HG02885 (cell line): ENCODE measurements at regions not wholly inside any gene's neighbourhood (a gene's known extent, or its start where the extent isn't known, plus 50 kb on each side); places are given as distances from the start of the nearest gene placed in this dataset.
A peak's percentile ranks its signal among the peaks of the same experiment; 100 is the strongest.

Experiments
- ATAC-seq: cut with Tn5 transposase; IDR thresholded peaks from one replicate; pipeline ENCODE4 v1.9.1; 2021; ENCODE audit warnings: mild to moderate bottlenecking; ENCODE audit not compliant: unreplicated experiment, poor library complexity

DNA sequence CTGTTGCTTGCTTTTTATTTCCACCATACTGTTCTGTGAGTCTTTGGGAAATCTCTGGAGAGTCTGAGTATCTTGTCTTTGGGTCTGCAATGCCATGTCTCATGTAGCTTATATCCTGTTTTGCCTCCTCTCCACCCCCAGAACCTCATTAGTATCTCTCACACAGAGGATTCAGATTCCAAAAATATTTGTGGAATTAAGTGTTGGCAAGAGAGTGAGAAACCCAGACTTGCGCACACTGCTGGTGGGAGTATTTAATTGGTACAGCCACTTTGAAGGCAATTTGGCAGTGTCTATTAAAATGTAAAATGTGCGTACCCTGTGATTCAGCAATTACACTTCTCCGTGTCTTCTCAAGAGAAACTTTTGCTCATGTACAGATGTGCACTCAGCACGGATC, 68.6 kb downstream of the ZNF621 start:
- no peak for ATAC-seq

DNA sequence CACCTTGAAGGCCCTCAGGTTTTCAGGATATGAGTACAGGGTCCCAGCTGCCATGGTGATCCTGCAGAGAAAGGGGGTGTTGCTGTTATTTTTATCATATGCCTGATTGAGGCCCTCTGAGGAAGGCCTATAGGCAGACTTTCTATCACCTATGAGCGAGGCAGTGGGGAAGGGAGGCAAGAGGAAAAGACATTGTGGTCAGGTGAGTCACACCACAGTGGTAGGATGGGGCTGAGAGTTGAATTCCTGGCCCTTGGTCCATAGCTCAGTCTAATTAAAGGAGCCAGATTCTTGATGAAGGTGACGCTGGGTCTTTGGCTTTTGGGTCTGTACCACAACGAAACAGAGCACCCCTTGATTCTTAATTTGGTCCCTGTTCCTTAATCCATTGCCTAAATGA, 72.7 kb downstream of the ZNF621 start:
- ATAC-seq, result no peak

DNA sequence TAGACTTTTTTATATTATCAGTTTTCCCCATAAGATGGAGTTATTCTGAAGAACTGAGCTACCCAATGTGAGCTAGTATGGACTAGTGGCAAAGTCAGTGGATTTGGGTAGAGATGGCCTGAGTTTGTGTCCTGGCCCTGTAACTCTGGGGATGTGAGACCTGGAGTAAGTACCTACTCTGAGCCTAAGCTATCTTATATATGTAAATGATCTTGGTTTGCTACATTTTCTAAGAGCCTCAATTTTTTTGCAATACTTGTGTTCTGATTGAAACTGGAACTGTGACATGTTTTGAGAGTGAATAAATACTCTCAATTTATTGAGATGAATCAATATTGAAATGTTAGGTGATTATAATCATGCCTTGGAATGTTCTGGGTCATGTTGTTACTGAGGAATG, 73.6 kb downstream of the ZNF621 start:
- no peak for ATAC-seq

DNA sequence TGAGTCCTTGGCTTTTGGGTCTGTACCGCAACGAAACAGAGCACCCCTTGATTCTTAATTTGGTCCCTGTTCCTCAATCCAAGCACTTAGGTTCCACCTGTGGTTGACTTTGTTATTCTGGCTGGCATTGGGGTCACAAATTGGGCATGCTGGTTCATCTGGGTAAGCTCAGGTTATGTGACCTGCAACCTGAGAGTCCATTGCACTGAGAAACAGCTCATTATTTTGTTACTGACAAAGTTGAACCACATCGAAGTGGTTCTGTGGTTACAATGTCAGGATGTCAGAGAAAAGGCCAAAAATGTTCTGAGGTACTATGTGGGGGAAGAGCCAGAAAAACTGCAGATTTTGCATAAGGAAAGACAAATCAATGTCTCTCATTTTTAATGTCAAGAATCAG, 74.2 kb downstream of the ZNF621 start:
- ATAC-seq, result no peak

DNA sequence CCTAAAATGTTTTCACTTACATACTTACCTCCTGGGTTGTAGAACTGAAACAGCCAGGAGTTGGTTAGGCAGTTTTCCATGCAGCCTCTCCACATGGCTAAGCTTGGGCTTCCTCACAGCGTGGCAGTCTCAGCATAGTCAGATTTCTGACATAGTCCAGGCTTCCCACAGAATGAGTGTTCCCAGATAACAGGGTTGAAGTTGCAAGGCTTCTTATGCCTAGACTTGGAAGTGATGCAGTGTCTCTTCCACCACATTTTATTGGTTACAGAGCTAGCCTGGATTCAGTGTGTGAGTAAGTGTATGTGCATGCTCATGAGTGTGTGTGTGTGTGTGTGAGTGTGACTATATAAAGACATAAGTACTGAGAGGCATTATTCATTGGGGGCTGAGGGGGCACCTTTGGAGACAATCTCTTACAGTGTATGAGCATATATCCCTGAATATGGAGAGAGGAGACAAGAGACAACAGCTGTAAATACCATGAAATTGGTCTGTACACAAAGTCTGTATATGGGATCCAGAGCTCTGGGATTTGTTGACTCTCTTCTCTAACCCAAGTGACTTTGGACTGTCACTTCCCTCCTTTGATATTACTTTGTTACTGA, 78.1 kb downstream of the ZNF621 start:
- ATAC-seq, result no peak

DNA sequence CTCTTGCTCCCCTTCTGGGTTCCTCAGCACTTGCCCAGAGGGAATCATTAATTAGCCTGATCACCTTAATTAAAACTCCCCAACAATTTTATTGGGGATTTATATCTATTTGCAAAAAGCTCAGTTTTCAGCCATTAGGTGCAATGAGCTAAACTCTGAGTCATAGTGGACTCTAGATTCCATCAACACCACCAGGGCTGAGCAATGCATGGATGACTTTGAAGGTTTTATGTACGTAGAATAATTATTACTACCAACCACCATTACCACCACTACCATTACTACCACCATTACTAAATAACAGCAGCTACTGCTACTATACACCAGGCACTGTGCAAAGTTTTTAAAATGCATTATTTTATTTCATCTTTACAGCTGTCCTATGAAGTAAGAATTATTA, 81.2 kb downstream of the ZNF621 start:
- no peak for ATAC-seq

DNA sequence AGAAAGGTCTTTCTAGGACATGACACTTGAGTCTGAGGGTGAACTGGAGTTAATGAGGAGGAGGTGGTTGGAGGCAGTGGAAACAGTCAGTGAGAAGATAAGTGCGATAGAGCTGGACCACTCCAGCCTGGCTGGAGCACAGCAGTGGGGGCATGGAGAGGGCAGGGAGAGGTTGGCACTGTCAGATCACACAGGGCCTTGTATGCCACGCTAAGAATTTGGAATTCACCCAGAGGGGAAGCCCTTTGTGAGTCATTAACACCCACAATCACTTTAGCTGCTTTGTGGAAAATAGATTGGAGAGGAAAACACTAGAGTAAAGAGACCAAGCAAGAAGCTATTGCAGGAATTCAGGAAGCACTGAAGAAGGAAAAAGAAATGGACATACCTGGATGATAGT, 83.3 kb downstream of the ZNF621 start:
- no peak for ATAC-seq

DNA sequence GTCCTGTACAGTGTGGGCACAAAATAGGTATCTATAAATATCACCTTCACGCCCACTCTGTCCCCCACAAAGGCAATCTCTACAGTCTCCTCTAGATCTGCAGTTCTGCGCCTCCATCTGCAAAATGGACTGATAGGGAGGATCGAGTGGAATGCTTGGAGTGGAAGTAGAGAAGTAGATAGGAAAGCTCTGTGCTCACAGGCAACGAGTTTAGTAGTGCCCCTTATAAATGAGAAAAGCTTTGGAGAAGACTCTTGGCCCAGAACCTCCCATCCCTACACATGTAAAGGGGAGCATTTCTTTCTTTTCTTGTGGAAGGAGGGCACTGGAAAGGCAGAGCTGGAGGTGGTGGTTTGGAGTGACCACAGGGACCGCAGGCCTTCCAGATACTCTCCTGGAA, 88.5 kb downstream of the ZNF621 start:
- ATAC-seq, result no peak

DNA sequence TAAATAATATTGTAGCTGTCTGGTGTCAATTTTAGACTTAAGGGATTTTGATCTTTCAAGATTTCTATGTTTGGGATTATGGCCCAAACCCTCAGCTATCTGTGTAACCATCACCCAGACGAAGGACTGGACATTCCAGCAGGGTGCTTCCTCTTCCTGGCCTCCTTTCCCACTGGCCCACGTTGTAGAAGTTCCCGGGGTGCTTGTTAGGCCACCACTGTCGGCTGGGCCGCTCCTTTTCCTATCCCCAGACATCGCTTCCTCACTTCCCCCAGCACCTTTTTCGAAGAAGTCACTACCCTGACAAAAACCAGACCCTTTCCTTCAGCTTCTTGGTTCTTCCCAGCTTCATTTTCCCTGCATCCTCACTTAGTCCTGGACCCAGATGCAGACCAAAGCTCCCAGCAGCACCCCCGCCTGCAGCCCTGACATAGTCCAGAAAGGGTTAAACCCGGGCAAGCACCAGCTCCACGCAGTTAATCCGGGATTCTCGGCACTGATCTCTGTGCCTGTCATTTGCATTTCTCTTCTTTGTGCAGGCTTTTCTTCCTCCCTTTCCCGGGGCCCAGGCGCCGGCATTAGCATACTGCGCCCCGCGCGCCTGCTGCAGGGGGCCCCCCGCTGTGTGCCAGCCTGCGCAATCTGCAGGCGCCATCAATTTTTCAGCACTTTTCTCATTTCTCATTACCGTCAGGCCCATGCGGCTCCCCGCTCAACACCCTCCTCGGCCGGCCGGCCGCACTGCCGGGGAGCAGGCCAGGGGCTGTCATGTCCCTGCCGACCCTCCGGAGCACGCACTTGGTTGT, 90.6 kb downstream of the ZNF621 start:
- no peak for ATAC-seq

DNA sequence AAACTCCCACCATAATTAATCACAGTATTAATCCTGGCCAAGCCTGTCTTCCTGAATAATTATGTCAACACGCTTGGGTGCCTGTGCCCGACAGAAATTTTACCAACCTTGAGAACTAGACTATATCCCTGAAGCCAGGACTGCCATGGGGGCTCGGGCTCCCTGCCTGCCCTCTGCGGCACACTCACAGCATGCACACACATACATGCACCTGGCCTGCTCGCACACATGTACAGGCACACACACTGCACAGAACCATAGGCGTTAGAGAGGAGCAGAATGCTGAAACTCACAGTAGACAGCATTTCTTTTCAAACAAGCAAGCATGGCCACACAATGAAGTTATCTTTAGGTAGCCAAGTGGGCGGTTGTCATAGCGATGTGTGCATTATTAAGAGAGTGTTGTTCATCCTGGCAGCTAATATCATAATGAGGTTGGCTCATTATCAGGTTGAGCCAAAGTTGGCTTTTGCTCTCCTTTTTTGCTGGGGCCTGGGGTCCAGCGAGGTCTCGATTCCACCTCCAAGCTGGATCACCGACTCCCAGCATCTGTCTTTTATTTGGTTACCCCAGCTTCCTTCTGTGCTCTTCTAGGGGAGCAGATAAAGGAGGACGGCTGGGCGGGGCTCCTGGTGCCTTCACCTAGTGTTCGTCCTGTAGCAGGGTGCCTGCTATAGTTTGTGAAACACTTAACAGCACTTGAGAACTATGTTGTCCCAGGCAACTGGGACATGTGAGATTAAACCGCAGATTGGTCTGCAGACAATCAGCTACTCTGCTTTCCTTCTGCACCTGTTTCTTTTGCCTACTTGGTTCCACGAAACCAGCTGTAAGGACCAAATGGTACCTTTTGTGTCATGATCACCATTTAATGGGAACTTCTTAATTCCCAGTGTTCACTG, 91.4 kb downstream of the ZNF621 start:
- no peak for ATAC-seq

DNA sequence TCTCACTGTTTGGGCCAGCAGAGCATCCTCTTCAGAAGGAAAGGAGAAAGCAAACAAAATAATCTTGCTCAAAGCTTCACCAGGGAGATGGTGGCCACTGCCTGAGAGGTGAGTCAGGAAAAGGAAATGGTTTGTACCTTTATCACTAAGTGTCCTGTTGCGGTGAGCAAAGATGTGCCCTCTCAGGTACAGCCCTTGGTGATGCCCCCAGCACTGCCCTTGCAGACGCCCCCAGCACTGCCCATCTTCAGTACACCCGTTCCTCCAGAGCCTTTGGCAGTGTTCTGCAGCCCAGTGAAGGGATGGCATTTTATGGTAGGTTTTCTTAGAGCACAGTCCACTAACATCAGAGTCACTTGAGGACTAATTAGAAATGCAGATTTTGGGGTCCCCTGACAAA, 92.3 kb downstream of the ZNF621 start:
- no peak for ATAC-seq

DNA sequence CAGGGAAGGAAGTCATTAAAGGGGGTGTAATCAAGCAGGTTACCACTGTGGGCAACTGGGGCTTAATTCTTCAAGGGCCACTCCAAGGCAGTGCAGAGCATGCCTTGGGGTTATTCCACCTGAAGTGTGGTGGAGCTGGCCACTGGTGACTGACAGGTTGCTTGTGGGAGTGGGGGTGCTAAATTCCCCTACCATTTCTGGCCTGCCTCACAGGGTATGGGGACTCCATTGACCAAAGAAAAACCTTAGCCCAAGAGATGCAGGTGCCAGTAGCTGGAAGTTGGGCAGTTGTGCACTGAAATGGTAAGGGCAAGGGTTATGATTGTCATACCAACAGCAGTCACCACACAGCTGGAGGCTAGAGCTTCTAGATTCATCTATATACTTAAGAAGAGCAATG, 93.4 kb downstream of the ZNF621 start:
- no peak for ATAC-seq

DNA sequence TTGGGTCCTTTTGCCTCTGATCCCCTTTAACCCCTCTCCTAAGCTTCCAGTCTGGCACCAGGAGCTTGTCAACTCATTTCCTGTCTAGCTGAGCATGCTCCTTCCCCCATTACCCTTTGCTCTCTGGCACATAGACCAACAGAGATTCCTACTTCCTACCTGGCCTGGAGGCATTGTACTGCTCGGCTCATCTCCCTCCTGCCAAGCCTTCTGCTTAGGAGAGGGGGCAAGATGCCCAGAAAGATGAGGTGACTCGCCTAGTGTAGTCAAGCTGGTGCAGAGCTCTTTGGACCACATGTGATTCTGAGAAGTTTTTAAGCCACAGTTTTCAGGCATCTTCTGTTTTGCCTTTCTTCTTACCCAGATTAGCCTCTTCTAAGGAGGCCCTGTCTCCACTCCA, 95.4 kb downstream of the ZNF621 start:
- no peak for ATAC-seq

DNA sequence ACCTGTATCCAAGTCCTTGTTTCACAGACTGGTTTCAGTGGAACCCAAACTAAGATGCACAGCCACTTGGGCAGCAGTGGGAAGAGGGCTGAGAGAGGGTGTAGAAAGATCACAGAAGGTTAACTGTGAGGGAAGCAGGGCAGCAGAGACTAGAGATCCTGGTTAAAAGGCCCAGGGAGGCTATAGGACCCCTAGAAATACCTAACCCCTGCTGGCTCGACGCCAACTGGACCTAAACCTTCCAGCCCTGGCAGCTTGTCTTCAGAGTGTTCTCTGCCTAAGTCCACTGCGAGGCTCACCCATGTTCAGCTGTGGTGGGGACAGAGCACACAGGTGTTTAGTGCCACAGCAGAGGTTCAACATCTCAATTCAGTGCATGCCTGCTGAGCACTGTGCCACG, 96.5 kb downstream of the ZNF621 start:
- no peak for ATAC-seq

DNA sequence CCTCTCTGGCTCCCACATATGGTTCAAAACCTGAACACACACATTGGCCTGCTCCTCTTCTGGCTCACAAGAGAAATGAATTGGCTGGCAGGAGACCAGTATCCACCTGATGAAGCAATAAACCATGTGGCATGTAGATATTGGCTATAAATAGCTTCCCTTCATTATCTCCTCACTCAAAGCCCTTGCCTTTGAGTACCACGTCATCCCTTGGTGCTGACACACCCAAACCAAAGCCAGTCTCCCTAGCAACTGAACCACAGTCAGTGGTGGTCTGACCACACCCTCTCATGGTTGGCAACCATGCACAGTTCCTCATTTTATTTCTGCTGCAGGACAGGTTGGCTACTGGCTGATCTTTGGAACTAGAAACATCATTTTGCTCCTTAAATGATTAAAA, 98.8 kb downstream of the ZNF621 start:
- ATAC-seq, result peak; percentile 59

DNA sequence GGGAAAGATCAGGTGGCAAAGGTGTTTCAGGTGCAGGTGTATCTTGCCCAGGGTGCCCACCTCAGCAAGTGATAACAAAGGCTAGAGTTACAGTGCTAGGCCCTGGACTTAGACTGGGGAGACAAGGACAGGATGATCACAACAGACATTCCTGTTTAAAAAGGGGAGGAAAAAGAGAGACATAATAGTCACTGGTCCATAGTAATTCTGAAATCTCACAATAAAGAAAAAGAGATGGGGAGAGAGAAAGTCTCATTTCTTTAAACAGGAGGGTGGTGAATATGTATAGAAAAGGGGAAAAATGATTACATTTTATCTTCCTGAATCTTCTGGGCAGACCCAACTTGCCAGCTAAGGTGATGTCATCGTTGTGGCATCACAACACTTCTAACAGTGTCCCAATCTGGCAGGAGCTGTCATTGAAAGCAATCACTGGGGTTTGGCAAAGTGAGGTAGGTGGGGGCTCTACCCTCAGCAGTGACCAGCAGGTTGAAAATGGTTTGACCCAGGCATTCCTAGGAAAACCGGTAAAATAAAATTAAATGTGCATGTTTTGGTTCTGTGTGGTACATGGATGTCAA, 99.5 kb downstream of the ZNF621 start:
- no peak for ATAC-seq

DNA sequence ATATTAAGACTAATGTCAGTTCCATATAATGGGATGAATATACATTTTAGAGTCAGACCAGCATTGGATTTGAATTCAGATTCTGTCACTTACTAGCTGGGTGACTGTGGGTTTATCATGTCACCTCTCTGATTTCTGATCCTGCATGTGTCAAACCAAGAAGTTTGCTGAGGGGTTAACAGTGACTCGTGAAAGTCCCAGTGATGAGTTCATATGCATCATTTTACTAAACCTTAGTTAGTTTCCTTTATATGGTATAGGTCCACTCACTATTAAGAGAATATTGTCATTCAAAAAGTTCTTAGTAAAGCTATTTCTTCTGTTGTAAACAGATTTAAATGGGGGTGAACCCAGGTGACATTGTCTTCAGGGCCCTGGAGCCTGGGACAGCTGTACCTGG, 102.3 kb downstream of the ZNF621 start:
- ATAC-seq, result no peak

DNA sequence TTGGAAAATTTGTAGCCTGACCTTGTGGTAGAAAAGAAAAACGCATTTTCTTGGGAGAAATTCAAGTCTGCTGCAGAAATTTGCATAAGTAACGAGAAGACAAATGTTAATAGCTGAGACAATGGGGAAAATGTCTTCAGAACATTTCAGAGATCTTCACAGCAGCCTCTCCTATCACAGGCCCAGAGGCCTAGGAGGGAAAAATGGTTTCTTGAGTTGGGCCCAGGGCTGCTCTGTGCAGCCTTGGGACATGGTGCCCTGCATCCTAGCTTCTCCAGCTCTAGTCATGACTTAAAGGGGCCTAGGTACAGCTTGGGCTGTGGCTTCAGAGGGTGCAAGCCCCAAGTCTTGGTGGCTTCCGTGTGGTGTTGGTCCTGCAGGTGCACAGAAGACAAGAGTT, 104.2 kb downstream of the ZNF621 start:
- ATAC-seq, result no peak

DNA sequence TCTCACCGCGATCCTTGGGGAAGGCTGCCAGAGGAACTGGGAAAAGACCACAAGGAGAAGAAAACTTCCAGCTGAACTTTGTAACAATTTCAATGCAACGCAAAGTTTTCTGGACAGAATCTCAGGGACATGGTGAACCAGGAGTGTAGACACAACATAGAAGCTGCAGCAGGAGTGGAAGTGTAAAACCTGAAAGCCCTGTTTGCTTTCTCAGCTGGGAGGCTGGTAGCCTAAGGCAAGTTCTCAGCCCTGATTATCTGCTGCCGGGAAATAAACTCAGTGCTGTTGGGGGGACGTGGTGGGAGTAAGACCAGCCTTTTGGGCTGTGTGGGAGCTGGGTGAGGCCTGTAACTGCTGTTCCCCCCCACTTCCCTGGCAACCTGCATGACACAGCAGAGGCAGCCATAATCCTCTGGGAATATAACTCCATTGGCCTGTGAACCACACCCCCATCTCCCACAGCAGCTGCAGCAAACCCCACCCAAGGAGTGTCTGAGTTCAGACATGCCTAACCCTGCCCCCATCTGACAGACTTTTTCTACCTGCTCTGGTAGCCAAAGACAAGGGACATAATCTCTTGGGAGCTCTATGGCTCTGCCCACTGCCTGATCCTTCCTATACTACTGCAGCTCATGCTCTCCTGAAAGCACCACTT, 106.7 kb downstream of the ZNF621 start:
- ATAC-seq, result no peak

DNA sequence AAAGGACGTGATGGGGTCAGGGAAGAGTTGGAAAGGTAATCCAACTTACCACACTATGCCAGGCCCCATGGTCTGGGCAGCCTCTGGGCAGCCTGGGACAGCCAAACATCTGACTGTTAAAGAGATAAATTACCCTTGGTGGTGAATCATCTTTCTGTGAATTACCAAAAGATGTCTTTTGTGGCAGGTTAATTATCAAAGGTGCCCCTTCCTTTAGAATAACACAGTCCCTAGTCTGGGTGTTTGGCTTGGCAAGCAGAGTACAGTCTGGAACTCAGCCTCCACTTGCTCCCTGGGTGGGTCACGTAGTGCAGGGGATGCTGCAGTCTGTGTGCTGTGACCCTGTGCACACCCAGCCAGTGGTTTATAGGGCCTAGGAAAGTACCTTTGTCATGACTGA, 113.1 kb downstream of the ZNF621 start:
- ATAC-seq, result no peak
